GM19372 (cell line): ENCODE measurements at regions not wholly inside any gene's neighbourhood (a gene's known extent, or its start where the extent isn't known, plus 50 kb on each side); places are given as distances from the start of the nearest gene placed in this dataset.
"Not testable (repeated sequence)": the region's sequence is repeated elsewhere in the genome, so short reads cannot be mapped to it uniquely, and the experiment has no call there.

ENCODE experiments used
- ATAC-seq: cut with Tn5 transposase; IDR thresholded peaks from one replicate; pipeline ENCODE4 v1.9.1; 2021; ENCODE audit warnings: mild to moderate bottlenecking, low read depth, moderate library complexity; ENCODE audit not compliant: unreplicated experiment

DNA sequence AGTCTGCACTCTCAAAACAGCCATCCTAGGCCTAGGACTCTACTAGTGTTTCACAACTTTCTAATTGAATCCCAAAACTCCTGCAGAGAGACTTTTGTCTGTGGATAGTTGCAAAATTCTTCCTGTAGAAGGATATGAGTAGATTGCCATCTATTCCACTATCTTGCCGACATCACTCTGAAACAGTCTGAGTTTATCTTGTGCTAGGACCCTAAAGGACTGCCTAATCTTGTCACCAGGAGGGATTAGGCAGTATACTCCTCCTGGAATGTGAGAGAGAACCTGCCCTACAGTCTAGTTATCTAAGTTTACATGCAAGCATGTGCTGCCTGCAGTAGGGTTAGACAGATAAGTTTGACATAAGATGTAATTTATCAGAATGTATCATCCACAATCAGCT lies 1646.6 kb upstream of the PCDH7 start:
- ATAC-seq, result no peak

DNA sequence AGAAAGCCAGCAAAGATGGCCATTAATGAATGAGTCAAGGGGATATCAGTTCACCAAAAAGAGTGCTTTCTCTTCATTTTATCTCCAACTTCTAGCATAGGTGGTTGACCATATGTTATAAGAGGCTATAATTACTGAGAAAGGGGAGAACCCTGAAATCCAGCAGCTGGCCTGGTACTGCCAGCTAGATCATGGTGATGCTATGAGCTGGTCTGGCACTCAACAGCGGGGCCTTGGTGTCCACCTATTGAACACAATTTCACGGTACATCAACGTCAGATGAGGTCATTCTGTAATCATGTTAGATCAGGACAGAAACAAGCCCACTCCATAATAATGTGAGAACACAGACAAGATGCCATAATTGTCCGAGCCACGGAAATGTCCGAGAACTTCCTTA lies 1644.8 kb upstream of the PCDH7 start:
- ATAC-seq, result no peak

DNA sequence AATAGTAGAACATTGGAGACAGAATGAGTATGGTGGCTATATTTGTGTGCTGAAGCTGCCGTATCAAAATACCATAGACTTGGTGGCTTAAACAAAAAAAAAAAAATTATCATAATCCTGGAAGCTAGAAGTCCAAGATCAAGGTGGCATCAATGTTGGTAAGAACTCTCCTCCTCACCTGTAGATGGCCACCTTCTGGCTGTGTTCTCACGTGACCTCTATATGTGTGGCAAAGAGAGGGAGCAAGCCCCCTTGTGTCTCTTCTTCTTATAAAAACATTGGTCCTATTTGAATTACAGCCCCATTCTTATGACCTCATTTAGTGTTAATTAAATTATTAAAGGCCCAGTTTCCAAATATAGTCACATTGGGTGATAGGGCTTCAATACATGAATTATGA lies 1640.9 kb upstream of the PCDH7 start:
- ATAC-seq, result no peak

DNA sequence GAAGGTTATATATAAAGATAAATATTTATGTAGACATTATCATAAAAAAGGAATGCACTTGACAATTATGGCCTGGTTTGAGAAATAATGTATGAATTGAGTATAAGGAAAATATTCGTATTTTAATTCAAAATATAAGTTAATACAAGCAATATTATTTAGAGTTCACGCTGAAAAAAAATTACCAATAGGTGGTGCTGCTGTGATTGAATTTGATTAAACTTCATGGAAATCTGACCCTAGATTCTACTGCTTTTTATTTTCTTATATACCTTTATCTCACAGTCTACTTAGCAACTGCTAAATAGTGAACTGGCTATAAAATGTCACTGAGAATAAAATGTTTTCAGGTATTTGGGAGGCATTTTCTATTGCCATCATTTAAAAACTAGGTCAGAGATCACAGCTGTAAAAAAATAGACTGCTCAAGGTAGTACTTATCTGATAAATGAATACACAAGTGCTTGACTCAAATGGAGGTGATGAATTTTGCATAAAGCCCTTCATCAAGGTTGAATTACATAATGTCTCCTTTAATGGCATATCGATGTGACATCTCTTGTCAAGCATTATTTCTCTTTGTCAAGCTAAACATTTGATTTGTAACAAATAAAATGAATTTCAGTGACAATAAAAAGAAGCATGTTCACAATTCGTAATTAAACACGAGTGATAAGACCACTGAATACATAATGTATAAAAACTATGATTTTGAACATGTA lies 1638.8 kb upstream of the PCDH7 start:
- no peak for ATAC-seq

DNA sequence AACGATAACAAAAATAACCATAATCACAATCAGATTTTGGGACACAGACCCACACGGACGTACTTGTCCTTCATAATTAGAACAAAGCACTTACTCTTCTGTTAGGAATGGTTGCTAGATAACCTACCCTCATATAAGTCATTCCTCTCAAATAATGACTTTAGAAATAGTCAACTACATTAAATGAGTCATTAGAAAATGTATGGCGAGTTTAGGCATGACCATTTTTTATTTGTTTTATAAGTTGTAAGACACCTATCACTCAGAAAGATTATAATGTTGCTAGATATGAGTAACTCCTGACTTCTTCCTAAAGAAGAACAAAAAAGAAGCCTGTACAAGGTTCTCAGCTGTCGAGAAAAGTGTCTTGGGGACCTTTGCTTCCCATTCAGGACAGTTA lies 1637.5 kb upstream of the PCDH7 start:
- ATAC-seq, result no peak

DNA sequence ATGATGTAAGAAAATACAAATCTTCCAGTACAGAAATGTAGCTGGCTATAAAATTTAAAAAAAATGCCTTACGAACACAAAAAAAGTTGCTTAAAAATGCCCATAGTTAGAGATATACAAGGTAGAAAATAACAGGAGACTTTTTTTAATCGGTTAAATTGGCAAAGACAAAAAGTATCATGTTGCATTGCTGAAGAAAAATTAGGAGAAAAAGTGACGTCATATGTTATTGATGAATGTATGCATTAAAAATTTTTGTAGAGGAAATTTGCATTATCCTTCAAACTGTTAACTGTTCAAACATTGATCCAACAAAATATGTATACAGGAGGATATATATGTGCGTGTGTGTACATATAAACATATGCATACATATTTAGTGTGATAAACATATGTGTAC lies 1634.4 kb upstream of the PCDH7 start:
- no peak for ATAC-seq

DNA sequence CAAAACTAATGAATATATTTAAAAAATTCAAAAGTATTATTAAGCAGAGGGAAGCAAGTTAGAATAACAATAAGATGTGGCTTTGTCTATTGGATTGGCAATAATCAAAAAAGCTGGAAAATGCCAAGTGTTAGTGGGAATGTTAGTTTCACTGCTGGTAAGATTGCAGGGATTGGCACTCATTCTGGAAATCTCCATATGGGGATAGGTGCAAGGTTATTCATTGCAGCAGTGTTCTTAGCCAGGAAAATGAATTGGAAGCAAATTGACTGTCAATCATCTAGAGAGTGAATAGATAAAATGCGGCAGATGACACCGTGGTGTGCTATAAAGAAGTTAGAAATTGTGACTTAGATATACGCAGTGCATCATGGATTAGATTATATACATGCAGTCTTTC lies 1615.5 kb upstream of the PCDH7 start:
- no peak for ATAC-seq

DNA sequence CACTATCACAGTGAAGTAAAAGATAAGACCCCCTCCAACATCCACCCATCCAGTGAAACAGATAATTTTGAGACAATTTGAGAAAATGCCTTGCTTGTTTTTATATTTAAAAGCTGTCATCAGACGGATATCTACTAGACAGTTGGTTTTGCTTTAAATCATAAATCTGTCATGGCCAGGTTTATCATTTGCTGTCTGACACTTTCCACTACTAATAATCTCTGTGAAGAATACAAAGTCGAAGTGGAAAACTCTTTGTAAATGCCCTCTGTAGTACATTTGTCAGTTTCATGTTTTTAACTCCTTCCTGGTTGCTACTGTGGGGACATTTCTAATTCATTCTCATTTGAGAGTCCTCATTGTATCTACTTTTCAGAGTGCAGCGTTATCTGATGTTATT lies 1606.2 kb upstream of the PCDH7 start:
- no peak for ATAC-seq

DNA sequence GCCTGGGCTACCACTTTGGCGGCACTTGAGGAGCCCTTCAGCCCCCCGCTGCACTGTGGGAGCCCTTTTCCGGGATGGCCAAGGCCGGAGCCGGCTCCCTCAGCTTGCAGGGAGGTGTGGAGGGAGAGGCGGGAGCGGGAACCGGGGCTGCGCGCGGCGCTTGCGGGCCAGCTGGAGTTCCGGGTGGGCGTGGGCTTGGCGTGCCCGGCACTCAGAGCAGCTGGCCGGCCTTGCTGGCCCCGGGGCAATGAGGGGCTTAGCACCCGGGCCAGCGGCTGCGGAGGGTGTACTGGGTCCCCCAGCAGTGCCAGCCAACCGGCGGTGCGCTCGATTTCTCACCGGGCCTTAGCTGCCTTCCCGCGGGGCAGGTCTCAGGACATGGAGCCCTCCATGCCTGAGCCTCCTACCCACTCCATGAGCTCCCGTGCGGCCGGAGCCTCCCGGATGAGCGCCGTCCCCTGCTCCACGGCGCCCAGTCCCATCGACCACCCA lies 1602.9 kb upstream of the PCDH7 start:
- not testable (repeated sequence) for ATAC-seq

DNA sequence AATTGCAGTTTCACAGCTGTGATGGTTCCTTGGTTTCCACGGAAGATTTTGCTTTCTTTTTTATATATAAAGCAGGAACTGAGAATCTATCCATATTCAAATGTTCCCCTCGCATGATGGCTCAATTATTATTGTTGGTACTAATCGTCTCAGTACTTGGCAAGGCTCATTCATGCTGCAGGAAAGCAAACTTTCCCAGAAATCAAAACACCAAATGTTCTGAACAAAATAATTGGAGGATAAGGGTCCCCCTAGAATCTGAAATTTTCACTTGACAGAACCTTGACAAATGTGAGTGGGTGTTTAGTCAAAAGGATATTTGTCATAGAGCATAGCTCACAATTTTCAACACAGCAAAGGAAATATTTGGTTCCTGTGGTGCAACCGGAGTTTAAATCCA lies 1598.6 kb upstream of the PCDH7 start:
- no peak for ATAC-seq

DNA sequence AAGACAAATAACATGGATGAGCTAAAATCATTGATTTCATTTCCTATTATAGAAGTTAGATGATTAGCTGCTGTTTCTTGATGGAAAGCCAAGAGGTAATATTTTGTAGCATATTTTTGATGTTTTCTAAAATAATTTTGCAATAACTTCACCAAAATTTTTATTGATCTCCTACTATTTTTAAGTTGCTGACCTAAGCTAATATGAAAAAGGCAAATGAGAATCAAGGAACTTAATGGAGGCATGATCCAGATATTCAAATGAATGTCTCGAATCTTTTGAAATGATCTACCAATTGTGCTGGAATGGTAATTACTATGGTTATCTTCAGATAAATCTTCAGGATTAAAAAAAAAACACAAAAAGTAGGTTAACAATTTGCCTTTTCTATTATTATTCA lies 1591.4 kb upstream of the PCDH7 start:
- ATAC-seq, result no peak

DNA sequence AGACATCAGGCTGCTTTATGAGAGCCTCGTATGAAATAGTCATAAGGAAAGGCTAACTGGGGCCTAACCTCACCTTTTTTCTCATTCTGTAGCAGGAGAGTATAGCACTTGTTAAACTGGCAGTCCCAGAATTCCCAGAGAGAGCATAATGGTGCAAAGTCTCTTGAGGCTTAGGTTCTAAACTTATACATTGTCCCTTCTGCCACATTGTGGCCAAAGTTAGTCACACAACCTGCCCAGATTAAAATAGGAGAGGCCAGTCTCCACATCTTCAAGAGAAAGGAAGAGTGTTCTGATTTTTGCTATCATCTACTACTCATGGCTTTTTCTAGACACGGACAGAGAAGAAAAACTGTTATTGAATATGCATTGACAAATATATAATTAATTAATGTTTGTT lies 1588.9 kb upstream of the PCDH7 start:
- no peak for ATAC-seq

DNA sequence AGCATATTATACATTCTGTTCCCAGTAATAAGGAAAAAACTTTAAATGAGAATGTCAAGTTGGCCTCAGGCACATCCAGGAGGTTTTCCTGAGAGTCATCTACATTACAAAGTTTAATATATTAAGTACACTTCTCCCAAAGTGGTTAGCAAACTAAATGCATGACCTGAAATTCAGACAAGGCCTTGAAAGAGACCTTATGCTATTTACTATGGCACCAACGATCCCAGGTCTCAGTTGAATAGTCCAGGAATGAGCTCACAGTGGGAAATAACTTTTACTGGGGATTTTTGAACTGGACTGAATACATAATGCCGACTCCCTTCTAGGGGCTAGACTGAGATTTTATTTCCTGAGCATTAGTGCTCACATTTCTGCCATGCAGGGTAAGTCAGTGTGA lies 1577.5 kb upstream of the PCDH7 start:
- ATAC-seq, result no peak

DNA sequence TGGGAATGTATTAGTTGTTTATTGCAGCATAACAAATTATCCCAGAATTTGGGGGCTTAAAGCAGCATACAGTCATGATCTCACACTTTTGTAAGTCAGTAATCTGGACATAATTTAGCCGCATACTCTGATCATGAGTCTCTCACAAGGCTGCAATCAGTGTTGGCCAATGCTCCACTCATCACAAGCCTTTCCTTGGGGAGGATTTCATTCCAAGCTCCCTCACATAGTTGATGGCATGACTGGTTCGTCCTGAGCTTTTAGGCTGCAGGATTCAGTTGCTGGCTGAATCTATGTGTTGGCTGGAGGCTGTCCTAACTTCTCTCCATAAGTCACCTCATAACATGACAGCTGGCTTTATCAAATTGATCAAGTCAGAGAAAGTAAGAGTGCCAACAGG lies 1568.6 kb upstream of the PCDH7 start:
- ATAC-seq, result no peak

DNA sequence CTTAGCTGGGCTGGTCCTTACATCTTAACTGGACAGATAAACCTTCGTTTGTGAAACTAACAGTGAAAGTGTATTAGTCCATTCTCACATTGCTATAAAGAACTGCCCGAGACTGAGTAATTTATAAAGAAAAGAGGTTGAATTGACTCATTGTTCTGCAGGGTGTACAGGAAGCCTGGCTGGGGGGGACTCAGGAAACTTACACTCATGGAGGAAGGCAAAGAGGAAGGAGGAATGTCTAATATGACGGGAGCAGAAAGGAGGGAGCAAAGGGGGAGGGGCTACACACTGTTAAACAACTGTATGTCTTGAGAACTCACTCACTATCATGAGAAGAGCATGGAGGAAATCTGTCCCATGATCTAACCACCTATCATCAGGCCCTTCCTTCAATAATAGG lies 1566.5 kb upstream of the PCDH7 start:
- ATAC-seq, result no peak

DNA sequence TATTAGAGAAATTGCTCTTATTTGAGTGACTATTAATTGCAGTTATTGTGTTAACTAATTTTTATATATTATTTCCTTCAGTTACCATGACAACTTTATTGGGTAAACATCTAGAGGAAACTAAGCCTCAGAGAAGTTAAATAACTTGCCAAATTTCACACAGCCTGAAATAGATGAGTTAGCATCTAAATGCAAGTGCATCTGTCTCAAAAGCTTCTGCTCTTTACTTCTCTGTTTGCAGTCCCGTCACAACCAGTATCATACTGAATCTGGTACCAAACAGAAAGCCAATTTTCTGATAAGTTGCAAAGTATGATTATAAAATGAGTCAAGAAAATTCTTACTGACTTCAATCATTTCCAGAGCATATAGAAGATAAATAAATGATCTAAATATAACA lies 1544.9 kb upstream of the PCDH7 start:
- ATAC-seq, result no peak

DNA sequence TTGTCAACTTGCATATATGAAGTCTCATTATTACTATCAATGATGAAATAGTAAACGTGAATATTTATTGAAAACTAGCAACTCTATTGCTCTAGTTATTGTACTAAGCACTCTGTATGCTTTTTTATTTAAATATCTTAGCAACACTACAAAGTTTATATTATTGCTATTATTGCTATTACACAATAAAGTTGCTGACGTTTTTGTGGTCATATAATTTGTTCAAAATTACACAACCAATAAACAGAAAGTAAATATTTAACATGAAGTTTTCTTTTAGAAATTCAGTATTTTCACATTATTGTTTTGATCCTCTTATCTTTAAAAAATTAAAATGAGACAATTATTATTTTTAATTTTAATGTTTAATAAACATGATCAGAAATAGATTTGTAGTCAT lies 1521.1 kb upstream of the PCDH7 start:
- ATAC-seq, result no peak

DNA sequence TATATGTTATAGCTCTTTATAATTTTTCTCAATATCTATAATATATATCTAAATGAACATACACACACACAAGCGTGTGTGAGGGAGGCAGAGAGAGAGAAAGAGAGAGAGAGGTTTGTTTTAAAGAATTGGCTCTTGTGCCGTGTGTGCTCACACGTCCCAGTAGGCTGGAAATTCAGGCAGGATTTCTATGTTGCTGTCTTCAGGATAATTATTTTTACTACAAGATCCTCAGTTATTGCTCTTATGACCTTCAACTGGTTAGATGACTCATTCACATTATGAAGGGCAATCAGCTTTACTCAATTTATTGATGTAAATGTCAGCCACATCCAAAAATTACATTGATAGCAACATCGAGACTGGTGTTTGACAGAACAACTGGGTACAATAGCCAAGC lies 1520.7 kb upstream of the PCDH7 start:
- no peak for ATAC-seq

DNA sequence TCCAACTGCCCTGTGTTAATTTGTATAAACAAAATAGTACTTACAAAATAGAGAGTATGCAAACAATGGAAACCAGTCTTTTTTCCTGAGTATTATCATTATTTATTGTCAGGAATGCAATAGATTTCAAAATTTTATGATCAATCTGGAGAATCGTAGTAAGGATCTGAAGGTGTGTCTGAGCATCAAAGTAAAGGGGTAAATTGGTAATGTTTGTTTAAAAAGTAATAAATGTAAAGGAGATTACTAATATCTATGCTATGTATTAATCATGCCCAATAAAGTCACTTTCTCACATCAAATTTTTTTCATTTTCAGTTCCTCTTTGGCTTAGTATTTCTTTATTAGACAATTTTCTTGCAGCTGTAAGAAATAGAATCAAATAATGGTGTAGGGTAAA lies 1507.1 kb upstream of the PCDH7 start:
- ATAC-seq, result no peak

DNA sequence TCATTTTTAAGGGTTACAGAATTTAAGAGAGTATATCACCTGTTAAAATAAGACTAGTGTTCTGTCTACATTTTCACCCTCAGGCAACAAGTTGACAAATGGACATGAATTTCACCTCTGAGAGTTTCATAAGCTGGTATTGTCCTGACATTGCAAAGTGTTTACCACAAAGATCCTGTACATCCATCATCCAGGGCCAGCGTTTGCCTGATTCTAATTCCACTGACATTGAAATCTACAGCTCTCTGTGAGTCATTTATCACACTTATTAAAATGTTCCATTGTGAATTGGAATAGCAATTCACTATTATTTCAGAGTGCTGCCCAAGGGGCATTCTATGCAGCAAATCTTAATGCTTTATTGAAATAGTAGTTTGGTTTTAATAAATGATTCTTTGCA lies 1499.4 kb upstream of the PCDH7 start:
- ATAC-seq, result no peak

DNA sequence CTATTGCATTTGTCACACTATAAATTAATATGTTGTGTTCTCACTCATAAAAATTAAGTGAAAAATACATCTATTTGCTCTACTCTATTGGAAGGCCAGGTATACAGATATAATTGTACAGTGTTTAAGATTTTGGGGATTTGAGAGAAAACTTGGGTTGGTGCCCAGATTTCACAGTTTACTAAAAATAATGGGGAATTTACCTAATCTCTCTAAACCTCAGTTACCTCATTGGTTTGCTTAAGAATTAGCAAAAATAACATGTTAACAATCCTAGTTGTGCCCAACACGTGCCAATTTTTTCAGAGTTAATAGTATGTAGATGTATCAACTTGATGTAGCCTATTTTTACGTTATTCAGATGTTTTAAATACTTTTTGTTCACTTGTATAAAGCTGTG lies 1495.3 kb upstream of the PCDH7 start:
- ATAC-seq, result no peak

DNA sequence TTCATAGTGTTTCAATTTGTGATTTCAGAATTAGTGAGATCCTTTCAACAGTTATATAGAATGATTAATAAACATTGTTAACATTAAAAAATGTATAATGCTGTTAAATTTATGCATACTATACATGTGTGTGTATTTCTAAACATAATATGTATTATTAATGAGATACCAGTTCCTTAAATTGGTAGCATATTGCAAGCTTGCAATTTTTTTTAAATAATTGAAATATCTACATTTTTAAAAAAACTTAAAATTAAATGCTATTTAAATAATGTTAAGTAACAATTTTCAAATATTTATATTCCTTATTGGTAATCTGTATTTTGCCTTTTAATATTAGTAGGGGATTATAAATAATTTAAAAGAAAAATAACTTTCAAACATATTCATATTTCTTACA lies 1479.5 kb upstream of the PCDH7 start:
- no peak for ATAC-seq

DNA sequence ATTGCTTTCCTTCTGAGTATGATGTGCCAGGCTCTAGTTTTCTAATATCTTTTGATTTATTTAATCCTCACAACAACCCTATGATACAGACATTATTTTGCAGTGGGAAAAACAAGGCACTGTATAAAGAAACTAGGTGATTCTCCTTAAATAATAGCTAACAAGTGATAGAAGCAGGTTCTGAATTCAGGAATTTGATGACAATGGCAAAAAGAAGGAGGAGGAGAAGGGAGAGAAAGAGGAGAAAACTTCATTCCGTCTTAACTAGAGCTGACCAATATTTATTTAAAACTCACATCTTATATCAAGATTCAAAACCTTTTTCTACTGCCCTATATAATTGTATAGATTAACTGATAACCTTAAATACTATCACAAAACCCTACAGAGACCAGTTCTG lies 1477.1 kb upstream of the PCDH7 start:
- ATAC-seq, result no peak
